GM19468 (cell line): ENCODE measurements at regions not wholly inside any gene's neighbourhood (a gene's known extent, or its start where the extent isn't known, plus 50 kb on each side); places are given as distances from the start of the nearest gene placed in this dataset.
"Not testable (repeated sequence)": the region's sequence is repeated elsewhere in the genome, so short reads cannot be mapped to it uniquely, and the experiment has no call there.

Source experiments
- ATAC-seq: cut with Tn5 transposase; IDR thresholded peaks from one replicate; pipeline ENCODE4 v1.9.1; 2021; ENCODE audit warnings: mild to moderate bottlenecking, moderate library complexity, moderate number of reproducible peaks; ENCODE audit not compliant: unreplicated experiment; ENCODE audit errors: extremely low read depth

DNA sequence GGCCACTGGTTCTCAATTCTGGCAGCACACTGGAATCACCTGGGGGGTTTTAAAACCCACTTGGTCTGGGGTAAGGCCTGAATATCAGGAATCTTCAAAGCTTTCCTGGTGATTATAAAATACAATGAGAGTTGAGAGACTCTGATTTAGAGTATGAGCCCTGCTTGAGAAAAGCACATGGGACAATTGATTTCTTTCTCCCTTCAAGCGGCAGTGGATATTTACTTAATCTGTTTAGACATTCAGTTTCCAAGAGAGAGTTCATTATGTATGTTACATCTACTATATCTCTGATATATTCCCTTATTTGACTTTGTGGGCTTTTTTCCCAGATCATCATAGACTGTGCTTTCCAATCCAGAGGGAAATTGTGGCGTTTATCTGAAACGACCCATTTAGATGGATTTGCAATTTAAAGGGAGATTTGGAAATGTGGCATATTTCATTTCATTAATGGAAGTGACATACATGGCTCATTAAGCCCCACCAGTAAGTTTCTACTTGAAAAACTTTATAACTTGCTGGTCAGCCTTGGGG is 171.2 kb upstream of the PFN2 start:
- no peak for ATAC-seq

DNA sequence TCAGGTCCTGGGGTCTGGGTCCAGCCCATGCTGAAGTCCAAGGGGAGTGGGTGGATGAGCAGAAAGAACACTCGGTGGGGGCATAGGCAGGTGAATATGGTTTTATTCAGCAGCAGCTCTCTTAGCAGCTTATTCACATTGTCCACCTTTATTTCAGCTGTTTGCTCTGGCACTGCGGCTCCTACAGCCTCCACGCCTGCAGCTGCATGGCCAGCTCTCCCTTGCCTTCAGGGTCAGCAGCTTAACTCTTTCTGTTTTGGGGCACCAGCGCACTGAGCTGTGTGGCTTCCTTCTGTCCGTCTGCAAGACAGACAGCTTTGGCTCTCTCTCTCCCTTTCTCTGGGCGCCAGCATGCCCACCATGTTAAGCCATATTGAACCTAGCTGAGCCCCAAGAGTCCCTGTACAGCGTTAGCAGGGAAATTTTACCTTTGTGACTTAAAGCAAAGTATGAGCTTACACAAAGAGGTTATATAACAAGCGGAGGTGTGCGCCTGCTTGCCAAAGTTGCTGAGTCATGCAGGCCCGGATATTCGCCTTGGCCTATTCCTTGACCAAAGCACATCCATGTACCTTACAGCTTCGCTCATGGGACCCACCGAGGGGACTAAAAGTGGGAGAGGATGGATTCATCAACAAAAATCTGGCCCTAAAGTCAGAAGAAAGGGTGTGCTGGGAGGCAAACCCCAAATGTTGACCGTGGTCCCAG is 170.1 kb upstream of the PFN2 start:
- no peak for ATAC-seq

DNA sequence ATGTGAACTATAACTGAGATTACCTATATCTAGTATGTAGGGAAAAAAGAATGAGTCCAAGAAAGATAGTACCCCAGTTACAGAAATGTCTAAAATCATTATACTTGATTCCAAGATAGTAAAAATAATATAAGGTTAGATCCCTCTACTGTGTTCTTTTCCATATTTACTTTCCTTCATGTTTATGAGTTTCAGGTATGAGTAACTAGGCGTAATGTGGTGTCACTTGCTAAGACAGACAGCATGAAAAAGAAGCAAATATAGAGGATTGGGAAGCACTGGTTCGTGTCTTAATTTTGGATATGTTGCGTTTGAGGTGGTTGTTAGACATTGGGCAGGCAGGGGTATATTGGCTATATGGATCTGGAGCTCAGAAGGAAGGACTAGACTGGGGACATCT is 168.1 kb upstream of the PFN2 start:
- no peak for ATAC-seq

DNA sequence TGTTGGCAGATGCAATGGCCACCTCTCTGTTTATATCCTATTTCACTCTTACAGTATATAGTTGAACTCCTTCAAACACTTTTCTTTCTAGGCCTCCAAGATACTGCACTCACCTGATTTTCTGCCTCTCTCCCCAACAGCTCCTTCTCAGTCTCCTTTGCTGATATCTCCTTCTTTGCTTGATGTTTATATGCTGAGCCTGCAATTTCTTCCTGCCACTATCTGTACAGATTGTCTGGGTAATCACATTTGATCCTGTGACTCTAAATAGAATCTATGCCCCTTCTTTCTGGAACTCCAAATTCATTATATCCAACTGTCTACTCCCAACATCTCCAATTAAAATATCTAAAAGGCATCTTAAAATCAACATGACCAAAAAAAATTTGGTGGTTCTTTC is 165.5 kb upstream of the PFN2 start:
- no peak for ATAC-seq

DNA sequence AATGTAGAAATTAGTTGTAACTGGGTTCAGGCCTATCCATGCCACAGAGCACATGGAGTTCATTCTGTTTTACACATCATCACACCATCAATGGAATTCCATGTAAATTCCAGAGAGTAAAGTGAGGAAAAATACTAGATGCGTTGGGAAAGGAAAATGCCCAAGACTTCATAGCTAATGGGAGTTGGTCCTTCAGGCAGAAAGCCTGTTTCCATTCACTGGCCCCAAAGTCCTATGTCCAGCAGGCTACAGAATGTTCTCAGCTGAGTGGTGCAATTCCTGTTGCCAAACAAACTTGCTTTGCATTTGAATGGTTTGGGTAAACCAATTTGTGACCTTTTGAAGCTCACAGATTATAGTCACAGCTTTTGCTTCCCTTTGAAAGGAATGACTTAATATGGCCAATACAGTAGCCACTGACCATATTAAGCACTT is 164.6 kb upstream of the PFN2 start:
- no peak for ATAC-seq

DNA sequence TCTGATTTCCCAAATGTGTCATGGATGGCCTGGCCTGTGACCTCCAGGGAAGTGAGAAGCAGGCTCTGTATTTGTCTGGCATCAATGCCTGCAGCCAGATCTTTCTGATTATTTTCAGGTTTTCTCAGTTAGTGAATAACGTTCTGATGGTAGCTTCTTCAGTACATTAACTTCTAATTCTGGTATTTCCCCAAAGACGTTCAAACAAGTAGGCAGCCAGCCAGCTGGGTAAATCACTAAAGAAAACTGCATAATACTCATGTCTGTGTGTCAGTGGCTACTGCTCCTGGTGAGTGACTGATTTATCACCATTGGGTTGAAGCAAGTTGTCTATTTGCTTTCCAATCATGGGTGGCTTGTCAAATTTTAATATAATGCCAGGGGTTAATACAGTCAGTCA is 162.6 kb upstream of the PFN2 start:
- no peak for ATAC-seq

DNA sequence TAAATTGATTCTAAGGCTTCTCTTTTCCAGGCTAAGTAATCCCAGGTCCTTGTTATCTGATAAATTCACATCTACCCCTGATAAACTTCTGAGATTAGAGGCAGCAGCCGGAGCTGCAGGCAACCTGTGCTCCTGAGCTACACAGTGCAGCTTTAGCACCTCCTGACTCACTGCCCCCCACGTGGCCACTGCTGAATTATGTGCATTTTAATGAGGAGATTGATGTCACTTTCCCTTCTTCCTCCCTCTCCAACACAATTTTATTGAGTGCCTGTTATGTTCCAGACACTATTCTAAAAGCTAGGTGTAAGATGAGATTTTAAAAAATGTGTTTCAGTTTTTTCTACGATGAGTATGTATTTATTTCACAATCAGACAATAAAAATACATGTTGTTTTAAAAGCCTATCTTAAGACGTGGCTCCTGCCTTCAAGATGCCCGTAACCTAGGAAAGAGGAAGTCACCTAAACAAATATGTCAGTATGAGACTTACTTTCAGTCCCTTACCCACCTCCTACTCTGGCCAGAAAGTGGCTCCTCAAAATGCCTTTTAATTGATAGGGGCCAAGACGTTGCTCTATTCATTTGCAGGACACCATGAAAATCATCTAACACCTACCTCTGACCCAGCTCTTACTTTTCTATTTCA is 161.5 kb upstream of the PFN2 start:
- ATAC-seq: no peak

DNA sequence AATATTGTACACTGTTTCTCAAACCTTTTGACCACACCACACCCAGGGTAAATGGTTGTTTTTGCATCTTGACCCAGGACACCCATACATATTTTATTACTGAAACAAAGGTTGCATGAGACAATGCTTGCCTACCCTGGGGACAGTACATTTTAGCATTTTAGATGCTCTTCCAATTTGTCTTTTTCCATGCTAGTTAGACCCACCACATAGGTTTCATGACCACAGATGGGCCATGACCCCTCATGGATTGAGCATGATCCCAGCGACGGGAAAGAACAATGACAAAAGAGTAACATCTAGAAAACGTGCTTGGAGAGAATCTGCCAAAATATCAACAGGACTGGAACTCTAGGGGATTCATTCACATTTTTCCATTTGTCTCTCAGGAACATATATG is 161.0 kb upstream of the PFN2 start:
- no peak for ATAC-seq

DNA sequence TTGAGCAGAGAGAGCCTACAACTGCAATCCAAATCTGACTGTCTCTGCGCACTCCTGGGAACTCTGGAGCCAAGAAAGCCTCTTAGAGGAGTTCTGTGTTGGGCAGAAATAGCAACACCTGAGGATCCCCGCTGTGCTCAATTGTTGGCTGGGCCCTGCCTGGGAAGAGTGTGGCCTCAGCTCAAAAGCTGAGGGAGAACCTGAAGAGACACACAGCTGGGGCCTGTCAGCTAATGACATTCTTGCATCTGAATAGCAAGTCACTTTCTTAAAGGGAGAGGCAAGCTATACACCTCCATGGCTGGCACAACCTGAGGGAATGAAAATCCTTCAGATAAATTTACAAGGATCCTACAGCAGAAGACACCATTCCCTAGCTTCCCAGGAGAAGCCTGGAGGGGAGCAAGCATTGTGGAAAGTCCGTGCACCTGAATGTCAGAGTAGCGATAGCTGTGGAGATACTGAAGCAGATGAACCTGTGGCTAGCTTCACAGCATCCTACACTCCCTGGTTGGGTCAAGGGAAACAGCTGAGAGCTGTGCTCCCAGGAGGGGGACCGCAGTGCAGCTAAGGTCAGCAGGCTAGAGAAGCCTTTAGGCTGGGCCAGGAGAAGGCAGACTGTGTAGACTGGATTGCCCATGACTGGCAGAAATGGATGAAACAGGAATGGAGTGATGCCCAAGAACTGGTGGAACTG is 159.9 kb upstream of the PFN2 start:
- ATAC-seq: no peak

DNA sequence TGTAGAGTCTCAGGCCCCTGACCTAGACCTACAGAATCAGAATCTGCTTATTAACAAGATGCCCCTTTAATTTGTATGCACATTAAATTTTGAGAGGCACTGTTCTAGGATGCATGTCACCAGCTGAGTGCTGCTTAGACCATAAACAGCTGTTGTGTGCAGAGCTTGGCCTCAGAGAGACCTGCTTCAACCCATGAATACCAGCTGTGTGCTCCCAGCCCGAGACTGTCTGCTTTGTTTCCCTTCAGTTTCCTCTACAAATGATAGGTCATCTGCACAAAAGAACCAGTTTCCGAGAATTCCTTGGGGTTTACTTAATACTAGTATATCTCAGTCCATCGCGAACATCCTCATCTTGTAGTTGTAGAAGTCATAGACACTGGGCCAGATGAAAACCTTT is 158.5 kb upstream of the PFN2 start:
- no peak for ATAC-seq

DNA sequence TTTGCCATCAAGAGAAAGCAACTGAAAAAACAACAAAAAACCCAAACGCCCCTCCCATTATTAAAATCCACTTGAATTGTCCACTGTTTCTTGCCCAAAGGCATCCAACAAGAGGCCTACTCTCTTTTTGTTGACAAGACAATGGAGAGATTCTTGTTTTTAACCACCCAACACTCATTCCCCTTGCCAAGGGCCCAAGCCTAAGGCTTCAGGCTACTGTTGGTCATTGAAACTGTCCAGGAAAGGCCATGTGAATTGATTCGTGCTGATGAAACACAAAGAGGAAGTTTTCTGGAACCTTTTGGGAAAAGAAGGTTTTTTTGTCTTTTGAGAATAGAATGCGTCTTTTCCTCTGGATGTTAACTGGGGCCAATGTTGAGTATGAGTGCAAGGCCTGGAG is 157.4 kb upstream of the PFN2 start:
- ATAC-seq: no peak

DNA sequence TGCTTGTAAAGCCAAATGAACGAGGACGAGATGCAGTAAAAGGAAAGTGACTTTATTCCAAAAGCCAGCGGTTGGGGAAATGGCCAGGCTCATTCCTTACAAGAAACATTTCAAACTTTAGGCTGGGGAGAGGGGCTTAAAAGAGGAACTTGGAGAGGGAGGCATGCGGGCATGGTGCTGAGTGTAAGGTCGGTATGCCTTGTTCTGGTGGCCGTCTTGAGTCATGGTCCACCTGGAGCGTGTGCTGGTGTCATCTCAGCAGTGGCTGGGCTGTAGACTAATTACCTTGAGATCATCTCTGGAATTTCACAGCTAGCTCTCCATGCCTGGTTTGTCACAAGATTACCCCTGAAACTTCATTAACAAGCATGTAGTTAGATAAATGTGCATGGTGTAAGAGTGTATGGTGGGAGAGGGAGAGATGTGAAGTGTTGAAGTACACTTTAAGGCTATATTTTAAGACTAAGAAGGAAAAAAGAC is 156.4 kb upstream of the PFN2 start:
- ATAC-seq: no peak

DNA sequence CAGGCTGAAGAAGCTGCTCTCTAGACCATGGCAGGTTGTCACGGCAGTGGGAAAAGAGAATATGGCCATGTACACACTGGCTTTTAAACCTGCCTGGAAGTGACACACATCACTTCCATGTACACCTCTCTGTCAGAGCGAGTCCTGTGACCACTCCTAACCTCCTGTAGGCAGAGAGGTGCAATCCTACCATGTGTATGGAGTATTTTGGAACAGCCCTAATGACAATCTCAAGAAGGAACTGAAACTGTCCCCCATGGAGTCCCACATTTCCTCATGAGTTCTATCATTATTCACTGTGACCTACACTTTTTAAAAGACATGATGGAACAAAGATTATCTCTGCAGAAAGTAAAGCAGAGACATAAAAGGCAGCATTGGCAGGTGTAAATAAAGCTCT is 153.4 kb upstream of the PFN2 start:
- no peak for ATAC-seq

DNA sequence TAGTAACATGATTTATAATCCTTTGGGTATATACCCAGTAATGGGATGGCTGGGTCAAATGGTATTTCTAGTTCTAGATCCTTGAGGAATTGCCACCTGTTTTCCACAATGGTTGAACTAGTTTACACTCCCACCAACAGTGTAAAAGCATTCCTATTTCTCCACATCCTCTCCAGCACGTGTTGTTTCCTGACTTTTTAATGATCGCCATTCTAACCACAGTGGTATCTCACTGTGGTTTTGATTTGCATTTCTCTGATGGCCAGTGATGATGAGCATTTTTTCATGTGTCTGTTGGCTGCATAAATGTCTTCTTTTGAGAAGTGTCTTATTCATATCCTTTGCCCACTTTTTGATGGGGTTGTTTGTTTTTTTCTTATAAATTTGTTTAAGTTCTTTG is 152.6 kb upstream of the PFN2 start:
- not testable (repeated sequence) for ATAC-seq

DNA sequence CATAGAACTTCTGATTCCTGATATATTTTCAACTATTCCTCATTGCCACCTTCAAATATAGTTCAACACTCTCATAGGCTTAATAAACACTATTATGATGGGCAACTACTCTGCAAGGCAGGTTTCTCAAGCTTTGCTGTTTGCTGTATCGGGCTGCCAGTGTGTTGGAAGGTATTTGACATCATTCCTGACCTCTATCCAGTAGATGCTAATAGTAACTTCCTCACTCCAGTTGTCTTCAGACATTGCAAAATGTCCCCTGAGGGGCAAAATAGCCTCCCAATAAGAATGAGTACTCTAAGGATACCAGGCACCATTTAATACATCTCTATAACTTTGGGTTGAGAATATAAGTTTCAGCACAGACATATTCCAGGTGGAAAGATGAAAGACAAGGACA is 147.5 kb upstream of the PFN2 start:
- ATAC-seq: no peak

DNA sequence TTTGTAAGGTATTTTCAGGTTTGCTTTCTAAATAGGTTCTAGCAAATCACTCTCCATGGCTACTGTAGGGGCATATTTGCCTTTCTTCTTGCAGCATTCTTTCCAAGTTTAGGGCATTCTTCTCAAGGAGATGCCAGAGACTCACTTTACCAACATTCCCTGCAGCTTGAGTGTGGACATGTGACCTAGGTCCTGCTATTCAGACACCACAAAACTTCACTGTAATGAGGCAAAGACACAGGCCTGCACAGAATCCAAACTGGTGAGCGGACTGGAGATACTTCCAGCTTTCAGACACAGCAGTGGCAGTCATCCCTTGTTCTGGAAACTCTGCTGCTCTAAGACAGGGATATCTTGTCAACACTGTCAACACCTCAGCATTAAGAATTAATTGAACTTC is 146.4 kb upstream of the PFN2 start:
- no peak for ATAC-seq

DNA sequence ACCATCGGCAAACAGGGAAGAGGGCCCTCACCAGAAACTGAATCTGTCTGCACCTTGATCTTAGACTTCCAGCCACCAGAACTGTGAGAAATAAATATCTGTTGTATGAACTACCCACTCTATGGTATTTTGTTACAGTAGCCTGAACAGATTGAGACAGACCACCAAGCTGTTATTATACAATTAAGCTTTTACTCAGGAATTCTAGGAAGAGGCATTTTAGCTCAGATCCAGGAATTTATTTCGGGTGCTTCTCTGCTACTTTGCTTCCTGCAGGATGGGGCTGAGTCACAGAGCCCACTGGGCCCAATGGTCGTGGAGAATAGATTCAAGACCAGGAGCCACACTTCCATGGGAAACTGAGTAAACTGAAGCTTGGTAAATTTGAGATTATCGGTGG is 145.5 kb upstream of the PFN2 start:
- no peak for ATAC-seq

DNA sequence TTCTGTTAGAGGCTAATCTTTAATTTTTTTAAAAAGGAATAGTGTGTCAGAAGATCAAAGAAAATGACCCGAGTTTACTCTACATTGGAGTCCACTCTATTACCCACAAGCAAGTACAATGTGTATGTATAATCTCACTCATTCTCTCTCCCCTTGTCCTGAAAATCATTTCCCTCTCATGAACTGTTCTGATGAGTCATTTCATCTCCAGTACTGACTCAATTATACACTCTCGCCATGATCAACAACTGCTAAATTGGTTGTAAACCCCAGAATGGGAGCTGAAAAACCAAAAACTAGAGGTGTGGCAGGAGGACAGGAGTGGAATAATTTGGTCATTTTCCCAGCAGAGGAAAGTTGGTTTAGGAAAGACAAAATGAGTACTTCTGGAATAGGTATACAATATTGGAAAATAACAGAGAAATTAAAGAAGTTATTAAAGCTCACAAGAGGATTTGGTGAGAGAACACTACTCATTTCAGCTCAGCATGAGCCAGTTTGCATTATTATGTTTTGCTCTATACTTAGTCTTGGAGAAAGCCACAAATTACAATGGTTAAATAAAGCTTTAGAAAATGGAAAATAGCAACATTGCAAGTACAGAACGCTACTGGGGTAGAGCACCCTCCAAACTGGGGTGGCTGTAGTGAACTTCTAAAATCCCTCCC is 144.3 kb upstream of the PFN2 start:
- no peak for ATAC-seq

DNA sequence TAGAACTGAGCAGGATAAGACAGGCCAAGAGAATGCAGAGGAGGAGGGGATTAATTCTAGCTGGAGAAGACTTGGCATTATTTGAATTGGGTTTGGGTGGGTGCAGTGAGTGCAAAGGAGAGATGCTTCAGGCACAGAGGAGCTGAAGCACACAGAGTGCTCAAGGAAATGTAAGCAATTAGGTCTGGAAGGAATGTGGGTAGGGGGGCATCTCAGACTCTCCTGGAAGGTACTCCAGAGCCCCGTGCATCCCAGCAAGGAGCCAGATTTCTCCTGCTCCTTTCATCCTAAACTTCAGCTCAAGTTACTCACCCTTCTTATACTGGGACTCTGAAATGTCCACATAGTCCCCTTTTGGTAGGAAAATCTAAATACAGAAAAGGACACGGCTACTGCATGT is 143.6 kb upstream of the PFN2 start:
- no peak for ATAC-seq

DNA sequence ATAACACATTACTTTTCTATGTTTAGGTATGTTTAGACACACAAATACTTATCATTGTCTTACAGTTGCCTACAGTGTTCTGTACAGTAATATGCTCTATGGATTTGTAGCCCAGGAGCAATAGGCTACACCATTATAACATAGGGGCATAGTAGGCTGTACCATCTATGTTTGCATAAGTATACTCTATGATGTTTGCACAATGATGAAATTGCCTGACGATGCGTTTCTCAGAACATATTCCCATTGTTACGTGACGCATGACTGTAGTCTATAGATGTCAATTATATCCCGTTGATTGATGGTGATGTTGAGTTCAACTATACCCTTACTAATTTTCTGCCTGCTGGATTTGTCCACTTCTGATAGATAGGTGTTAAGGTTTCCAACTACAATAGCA is 139.4 kb upstream of the PFN2 start:
- no peak for ATAC-seq
